ENCODE measurements at regions not wholly inside any gene's neighbourhood (a gene's known extent, or its start where the extent isn't known, plus 50 kb on each side); places are given as distances from the start of the nearest gene placed in this dataset.

GRCh38 chr12:92529944-92530343 lies 172.8 kb upstream of the PLEKHG7 start:
- DNase-seq, result no peak

- no peak for DNase-seq
These were observed 174.2 kb upstream of the PLEKHG7 start for GRCh38 chr12:92528586-92528985.

GRCh38 chr12:92528097-92528496 lies 174.7 kb upstream of the PLEKHG7 start:
- no peak for DNase-seq

GRCh38 chr12:92524489-92524888 lies 178.3 kb upstream of the PLEKHG7 start:
- no peak for DNase-seq

DNA sequence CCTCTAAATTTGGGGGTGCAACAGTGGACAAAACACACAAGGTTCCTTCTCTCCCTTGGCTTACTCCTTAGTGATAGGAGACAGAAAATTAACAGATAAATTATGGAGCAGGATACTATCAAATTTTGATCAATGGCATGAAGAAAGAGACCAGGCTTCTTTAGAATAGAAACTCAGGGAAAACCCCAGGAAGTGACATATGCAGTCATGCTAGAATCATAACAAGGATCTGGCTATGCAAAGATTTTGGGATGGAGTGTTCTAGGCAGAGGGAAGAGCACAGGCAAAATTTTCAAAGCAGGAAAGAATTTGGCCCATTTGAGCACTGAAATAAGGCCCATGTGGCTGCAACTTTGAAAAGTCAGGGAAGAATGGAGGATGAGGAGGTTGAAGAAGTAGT lies 182.3 kb upstream of the PLEKHG7 start:
- no peak for DNase-seq

GRCh38 chr12:92519284-92519683 lies 183.5 kb upstream of the PLEKHG7 start:
- DNase-seq, result no peak

DNA sequence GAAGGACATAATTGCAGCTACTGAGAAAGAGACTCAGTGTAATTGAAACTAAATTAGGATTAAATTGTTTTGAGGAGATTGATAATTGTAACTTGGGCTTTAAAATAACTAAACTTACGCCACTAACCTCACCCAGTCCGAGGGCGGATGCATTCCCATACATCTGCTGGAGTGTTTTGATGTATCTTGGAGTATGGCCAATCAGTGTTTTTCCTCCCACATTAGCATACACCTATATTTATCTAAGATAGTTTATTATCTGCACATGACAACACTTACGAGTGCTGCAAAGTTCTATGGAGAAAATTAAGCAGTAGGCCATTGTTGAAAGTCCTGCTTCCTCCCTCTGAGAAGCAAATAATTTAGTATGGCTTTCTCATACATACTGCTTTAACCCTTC lies 184.7 kb upstream of the PLEKHG7 start:
- DNase-seq, result no peak

GRCh38 chr12:92516277-92516600 lies 186.6 kb upstream of the PLEKHG7 start:
- DNase-seq, result no peak

DNA sequence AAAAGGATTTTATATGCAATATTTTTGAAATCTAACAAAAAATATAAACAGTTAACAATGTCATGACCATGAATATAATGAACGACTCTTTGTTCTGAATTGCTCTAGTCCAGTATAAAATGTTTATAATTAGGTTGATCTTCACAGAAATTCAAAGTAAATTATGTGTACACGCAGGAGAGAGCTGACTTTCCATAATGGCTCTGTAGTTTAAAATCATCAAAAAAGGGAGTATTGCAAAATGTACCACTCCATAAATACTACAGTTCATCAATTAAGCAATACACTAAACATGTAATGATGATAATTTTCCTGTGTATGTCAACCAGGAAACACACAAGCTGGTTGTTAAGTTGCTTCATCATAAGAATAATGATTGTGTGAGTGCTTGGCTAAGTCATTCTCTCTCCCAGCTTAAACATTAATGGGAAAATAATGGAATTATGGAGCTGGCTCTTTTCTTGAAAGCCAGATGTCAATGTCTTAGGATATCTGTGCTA lies 189.5 kb upstream of the PLEKHG7 start:
- no peak for DNase-seq

DNA sequence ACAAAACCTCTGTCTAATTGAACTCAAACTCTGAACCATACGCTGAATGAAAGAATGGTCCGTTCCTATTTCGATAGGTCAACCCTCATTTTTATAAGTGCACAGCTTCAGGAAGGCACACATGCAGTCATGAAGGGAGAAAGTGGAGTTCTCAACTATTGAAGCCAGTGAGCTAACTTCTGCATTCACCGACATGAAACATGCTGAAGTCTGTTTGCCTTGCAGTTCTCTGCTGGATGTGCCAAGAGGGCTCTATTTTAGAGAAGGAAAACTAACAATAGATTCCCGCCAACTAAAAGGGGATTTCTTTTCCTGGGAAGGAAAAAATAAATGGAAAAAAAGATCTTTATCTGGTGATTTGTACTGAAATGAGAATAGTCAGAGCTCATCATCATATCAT lies 191.0 kb upstream of the PLEKHG7 start:
- no peak for DNase-seq

GRCh38 chr12:92509156-92509738 lies 193.5 kb upstream of the PLEKHG7 start:
- no peak for DNase-seq

DNA sequence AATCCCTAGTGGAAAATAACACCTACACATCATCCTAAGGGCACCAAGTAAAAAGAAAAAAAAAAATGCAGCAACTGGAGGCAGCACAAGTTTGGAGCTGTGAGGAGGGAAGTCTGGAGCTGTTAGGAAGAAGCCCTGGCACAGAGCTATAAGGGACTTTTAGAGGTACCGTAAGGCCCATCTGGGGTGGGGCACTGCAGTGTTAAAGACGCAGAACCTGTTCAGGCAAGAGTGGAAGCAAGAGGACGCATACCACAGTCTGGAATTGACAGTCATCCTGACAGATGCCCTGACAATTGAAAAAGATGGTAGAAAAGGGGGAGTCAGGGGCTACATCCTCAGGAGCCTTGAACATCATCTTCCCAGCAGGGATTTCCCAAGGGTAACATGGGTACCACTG lies 195.9 kb upstream of the PLEKHG7 start:
- DNase-seq, result no peak

- DNase-seq, result peak; percentile 40
These were observed 196.3 kb upstream of the PLEKHG7 start for GRCh38 chr12:92506460-92506859.

GRCh38 chr12:92505254-92506231 lies 197.2 kb upstream of the PLEKHG7 start:
- peak; percentile 56 for DNase-seq

DNA sequence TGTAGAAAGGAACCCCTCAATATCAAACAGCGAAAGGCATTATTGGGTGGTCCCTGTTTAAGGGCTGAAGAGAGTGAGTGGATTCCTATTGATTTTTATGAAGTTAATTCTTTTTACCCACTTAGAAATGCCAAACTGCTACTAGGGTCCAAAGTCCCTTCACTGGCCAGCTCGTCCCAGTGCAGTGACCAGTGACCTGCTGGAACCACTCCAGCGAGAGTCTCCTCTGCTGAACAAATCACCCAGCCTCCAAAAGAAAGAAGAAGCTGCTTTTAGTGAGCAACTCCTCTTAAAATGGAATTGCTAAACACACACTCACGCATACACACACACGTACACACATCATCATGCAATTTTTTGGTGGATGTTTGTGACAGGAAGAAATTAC lies 198.2 kb upstream of the PLEKHG7 start:
- DNase-seq, result peak; percentile 25

GRCh38 chr12:92503971-92504593 lies 198.7 kb upstream of the PLEKHG7 start:
- peak; percentile 84 for DNase-seq

DNA sequence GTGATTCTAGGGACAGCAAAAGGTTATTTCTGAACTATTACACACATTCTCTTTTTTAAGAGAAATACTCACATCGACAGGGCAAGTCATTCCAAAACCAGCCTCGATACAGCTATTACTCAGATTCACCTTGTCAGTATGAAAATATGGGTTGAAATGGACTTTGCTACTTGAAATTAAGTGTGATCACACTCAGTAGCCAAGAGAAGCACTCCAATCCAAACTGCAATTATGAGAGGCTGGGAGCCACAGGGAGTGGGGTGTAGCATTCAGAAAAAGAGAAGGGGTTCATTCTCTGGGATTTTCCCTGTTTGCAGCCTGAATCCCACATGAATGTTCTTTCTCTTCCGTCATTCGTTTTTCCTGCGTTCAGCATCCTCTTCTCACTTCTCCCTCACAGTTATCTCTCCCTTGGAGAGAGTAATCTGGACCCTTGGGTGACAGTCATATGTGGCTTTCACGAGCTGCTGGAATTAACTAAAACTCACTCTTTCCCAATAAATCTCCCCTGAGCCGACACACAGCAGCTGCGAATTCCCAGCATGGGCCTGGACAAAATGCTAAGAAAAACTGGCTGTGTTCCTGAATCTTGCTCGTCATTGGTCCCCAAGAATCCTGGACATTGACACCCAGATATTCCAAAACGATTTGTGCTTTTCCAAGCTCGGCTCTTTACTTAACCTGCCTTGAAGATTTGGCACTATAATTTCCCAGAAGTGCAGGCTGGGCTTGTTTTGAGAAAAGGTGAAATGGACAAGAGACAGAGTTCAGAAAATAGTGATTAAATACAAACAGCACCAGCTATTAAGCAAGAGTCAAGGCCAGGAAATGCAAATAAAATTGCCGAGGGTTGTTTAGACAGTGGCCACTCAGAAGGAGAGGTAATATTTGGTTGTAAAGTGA lies 199.5 kb upstream of the PLEKHG7 start:
- DNase-seq, result peak; percentile 83

DNA sequence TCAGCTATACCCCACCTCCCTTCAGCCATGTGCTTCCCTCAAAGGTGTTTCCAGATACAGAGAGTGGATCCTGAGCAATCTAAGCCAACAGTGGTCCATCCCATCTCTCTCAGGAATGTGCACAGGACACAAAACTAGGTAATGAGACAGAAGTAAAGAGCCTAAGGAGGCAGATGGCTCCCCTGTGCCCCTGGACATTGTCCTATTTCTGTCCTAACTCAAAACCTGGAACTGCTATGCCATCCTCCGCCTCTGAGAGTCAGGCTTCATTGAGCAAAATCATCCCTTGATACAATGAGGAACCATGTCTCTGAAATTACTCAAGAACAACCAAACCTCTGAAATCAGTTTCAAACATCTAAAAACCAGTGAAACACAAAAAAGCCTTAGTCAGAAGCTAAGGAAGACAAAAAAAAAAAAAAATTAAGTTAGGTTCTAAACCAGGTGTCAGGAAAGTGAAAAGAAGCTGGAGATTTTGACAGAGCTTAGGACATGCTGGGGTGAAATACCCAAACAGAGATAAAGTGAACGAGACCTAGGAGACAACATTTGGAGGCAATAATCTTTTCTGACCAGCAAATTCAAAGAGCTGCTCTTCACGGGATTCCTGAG lies 200.3 kb upstream of the PLEKHG7 start:
- DNase-seq, result no peak

GRCh38 chr12:92496790-92497189 lies 206.0 kb upstream of the PLEKHG7 start:
- DNase-seq, result no peak

- no peak for DNase-seq
These were observed 207.7 kb upstream of the PLEKHG7 start for GRCh38 chr12:92495108-92495507.

- DNase-seq, result no peak
These were observed 209.0 kb upstream of the PLEKHG7 start for GRCh38 chr12:92493816-92494215.

DNA sequence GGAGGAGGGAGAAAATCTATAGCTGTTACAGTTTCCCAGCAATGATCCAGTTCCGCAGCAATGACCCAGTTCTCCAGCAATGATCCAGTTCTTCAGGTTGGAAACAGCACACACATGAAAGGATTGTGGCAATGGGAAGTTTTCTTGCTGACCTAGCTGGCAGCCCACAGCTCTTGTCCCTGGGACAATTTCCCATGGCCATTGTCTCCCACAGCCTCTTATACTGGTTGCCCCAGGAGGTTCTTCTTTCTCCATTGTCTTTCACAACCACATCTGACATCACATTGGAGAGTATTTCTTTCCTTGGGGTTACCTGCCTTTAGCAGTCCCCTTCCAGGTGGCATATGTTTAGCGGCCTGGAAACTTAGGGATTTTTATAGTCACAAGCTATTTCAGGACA lies 209.8 kb upstream of the PLEKHG7 start:
- DNase-seq, result no peak

Data from NCI-H1092 treated with DMSO at 0.1 percent for 48 hours (cell line).